KMS-11 (cell line): ENCODE measurements at regions not wholly inside any gene's neighbourhood (a gene's known extent, or its start where the extent isn't known, plus 50 kb on each side); places are given as distances from the start of the nearest gene placed in this dataset.

Source experiments
- H2AFZ ChIP-seq: fragments of 200-600 bp; sonication (generic); 2 replicates; pipeline ENCODE4 v1.6.1; 2016; ENCODE audit warnings: antibody characterized with exemption, mixed run types, low read depth
- H3K27ac ChIP-seq: fragments of 200-600 bp; sonication (generic); 2 replicates; pipeline ENCODE4 v1.6.1; 2016; ENCODE audit warnings: mild to moderate bottlenecking, mixed run types
- H3K27me3 ChIP-seq: fragments of 200-600 bp; sonication (generic); 2 replicates; pipeline ENCODE4 v1.6.1; 2017; ENCODE audit warnings: mild to moderate bottlenecking, low read depth, mixed run types, moderate library complexity; ENCODE audit not compliant: insufficient read depth
- H3K36me3 ChIP-seq: fragments of 200-600 bp; sonication (generic); 2 replicates; pipeline ENCODE4 v1.6.1; 2017; ENCODE audit warnings: mild to moderate bottlenecking, mixed run types; ENCODE audit not compliant: insufficient read depth
- H3K4me1 ChIP-seq: fragments of 200-600 bp; sonication (generic); 2 replicates; pipeline ENCODE4 v1.6.1; 2016; ENCODE audit warnings: mild to moderate bottlenecking, low read depth, mixed run types; ENCODE audit not compliant: poor library complexity, severe bottlenecking
- H3K4me2 ChIP-seq: fragments of 200-600 bp; sonication (generic); 2 replicates; pipeline ENCODE4 v1.7.0; 2016; ENCODE audit warnings: mild to moderate bottlenecking, mixed run types
- H3K4me3 ChIP-seq: fragments of 200-600 bp; sonication (generic); IDR thresholded peaks from 2 replicates; pipeline ENCODE4 v1.6.1; 2017; ENCODE audit warnings: low read depth, low read length, mixed read lengths; ENCODE audit not compliant: insufficient read depth
- H3K79me2 ChIP-seq: fragments of 200-600 bp; sonication (generic); 2 replicates; pipeline ENCODE4 v1.6.1; 2016; ENCODE audit warnings: low read depth, mixed run types; ENCODE audit not compliant: insufficient read depth
- H3K9ac ChIP-seq: fragments of 200-600 bp; sonication (generic); 2 replicates; pipeline ENCODE4 v1.6.1; 2016; ENCODE audit warnings: mild to moderate bottlenecking, mixed run types
- H4K20me1 ChIP-seq: fragments of 200-600 bp; sonication (generic); 2 replicates; pipeline ENCODE4 v1.6.1; 2016; ENCODE audit warnings: mild to moderate bottlenecking, mixed run types; ENCODE audit not compliant: insufficient read depth
- TF ChIP-seq, protein P1 (sequence below): fragments of 200-600 bp; sonication (generic); conservative IDR thresholded peaks from 2 replicates; pipeline ENCODE4 v1.6.1; 2017; ENCODE audit warnings: low read depth, mild to moderate bottlenecking, antibody characterized with exemption, low read length, moderate library complexity, mixed read lengths

DNA sequence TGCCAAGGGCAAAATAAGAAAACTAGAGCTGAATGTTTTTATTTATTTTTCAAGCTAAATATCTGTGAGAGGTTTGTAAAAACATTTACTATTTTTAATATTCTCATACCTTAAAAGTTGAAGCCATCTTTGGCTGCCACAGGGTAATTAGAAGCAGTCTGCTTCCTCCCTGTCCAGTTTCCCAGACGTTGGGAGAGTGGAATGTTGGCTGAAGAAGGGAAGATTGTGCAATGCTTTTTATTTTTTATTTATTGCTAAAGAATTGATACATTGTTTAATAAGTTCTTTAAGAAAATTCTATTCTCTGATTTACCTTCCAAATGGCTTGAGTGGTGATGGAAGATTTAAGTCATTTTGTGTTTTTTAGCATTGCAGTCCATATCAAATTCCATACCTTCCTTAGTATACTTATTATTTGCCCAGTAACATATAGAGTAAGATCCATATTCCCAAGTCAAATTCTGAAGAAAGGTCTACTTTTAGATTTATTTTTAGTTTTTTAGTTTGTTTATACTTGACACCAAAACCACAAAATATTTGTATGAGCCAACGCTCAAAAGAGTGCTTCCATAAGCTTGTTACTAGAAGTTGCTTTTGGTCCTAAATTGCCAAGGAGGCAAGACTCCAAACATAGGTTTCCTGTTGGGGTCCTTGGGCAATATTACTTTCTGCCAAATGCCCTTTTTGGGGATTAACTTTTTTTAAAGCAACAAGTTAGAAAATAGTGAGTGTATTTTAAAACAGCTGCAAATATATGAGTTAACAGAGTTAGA is 124.0 kb upstream of the CPM start:
- Histone ChIP-seq H3K79me2 (no peaks in the 10 kb centered on the region), H3K27ac (no peak overlapping the region), H3K9ac (no peak overlapping the region), H3K4me3 (no peak overlapping the region), H2AFZ (no peak overlapping the region), H3K36me3 (no peaks in the 10 kb centered on the region), H3K4me2 (no peak overlapping the region), H4K20me1 (no peaks in the 10 kb centered on the region), H3K27me3 (no peaks in the 10 kb centered on the region), H3K4me1 (peaks cover 35% of the 10 kb centered on the region)
- TF ChIP-seq, protein P1, sequence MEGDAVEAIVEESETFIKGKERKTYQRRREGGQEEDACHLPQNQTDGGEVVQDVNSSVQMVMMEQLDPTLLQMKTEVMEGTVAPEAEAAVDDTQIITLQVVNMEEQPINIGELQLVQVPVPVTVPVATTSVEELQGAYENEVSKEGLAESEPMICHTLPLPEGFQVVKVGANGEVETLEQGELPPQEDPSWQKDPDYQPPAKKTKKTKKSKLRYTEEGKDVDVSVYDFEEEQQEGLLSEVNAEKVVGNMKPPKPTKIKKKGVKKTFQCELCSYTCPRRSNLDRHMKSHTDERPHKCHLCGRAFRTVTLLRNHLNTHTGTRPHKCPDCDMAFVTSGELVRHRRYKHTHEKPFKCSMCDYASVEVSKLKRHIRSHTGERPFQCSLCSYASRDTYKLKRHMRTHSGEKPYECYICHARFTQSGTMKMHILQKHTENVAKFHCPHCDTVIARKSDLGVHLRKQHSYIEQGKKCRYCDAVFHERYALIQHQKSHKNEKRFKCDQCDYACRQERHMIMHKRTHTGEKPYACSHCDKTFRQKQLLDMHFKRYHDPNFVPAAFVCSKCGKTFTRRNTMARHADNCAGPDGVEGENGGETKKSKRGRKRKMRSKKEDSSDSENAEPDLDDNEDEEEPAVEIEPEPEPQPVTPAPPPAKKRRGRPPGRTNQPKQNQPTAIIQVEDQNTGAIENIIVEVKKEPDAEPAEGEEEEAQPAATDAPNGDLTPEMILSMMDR, result no peak

GRCh38 chr12:69057742-69058141 is 124.8 kb upstream of the CPM start:
- H3K9ac ChIP-seq, result no peak overlapping the region
- no peaks in the 10 kb centered on the region for H3K27me3 ChIP-seq
- no peaks in the 10 kb centered on the region for H3K79me2 ChIP-seq
- TF ChIP-seq, protein P1, result no peak
- no peaks in the 10 kb centered on the region for H3K36me3 ChIP-seq
- no peak overlapping the region for H3K27ac ChIP-seq
- H3K4me2 ChIP-seq, result no peak overlapping the region
- H4K20me1 ChIP-seq, result no peaks in the 10 kb centered on the region
- H2AFZ ChIP-seq, result no peak overlapping the region
- H3K4me3 ChIP-seq, result no peak overlapping the region
- peaks cover 26% of the 10 kb centered on the region for H3K4me1 ChIP-seq

GRCh38 chr12:69059465-69060457 is 126.8 kb upstream of the CPM start:
- H3K4me2 ChIP-seq, result no peak overlapping the region
- H3K27me3 ChIP-seq, result no peaks in the 10 kb centered on the region
- no peak overlapping the region for H3K27ac ChIP-seq
- no peak overlapping the region for H2AFZ ChIP-seq
- TF ChIP-seq, protein P1, result no peak
- no peaks in the 10 kb centered on the region for H3K79me2 ChIP-seq
- H3K9ac ChIP-seq, result no peak overlapping the region
- no peaks in the 10 kb centered on the region for H3K36me3 ChIP-seq
- no peak overlapping the region for H3K4me3 ChIP-seq
- H3K4me1 ChIP-seq, result peaks cover 9% of the 10 kb centered on the region
- H4K20me1 ChIP-seq, result no peaks in the 10 kb centered on the region

- H3K4me3 ChIP-seq, result no peak overlapping the region
- TF ChIP-seq, protein P1, result no peak
- H3K4me2 ChIP-seq, result no peak overlapping the region
- H3K27me3 ChIP-seq, result no peaks in the 10 kb centered on the region
- no peaks in the 10 kb centered on the region for H3K79me2 ChIP-seq
- no peaks in the 10 kb centered on the region for H3K36me3 ChIP-seq
- H3K27ac ChIP-seq, result no peak overlapping the region
- no peak overlapping the region for H2AFZ ChIP-seq
- peaks cover 9% of the 10 kb centered on the region for H3K4me1 ChIP-seq
- no peak overlapping the region for H3K9ac ChIP-seq
- no peaks in the 10 kb centered on the region for H4K20me1 ChIP-seq
These were observed 128.6 kb upstream of the CPM start for GRCh38 chr12:69061574-69061973.
